Vagina (tissue), 2 donors: ENCODE measurements at regions not wholly inside any gene's neighbourhood (a gene's known extent, or its start where the extent isn't known, plus 50 kb on each side); places are given as distances from the start of the nearest gene placed in this dataset.

Source experiments
- DNase-seq, 2 donors: peaks; one replicate each; pipeline ENCODE4 v3.0.0-alpha.2; 2017; ENCODE audit errors: extremely low spot score in 2 of 2
- H3K27ac ChIP-seq: fragments of 200-600 bp; sonication (generic); one replicate; pipeline ENCODE4 v1.5.1; 2019
- H3K27me3 ChIP-seq: fragments of 200-600 bp; sonication (generic); one replicate; pipeline ENCODE4 v1.5.1; 2019
- H3K36me3 ChIP-seq, 2 donors: fragments of 200-600 bp; sonication (generic); one replicate each; pipeline ENCODE4 v1.5.1; 2017 to 2019
- H3K4me1 ChIP-seq: fragments of 200-600 bp; sonication (generic); one replicate; pipeline ENCODE4 v1.5.1; 2019
- H3K4me3 ChIP-seq, 2 donors: fragments of 200-600 bp; sonication (generic); 1 replicate in 1 of 2; 2 replicates in 1 of 2; pipeline ENCODE4 v1.5.1; 2016 to 2019
- H3K9me3 ChIP-seq: fragments of 200-600 bp; sonication (generic); one replicate; pipeline ENCODE4 v1.5.1; 2019
- CTCF ChIP-seq, 3 experiments: fragments of 450-650 bp in 2 of 3; fragments of 200-600 bp in 1 of 3; sonication (generic) in 1 of 3; IDR thresholded peaks; one replicate each; pipeline ENCODE4 v1.5.1; 2017 to 2019; ENCODE audit warnings: antibody characterized with exemption in 3 of 3, mild to moderate bottlenecking in 2 of 3, moderate library complexity in 2 of 3
- POLR2A ChIP-seq, 2 donors: fragments of 450-650 bp; IDR thresholded peaks; one replicate each; pipeline ENCODE4 v1.6.1; 2017; ENCODE audit warnings: antibody characterized with exemption in 2 of 2, mild to moderate bottlenecking in 2 of 2, moderate library complexity in 2 of 2
- POLR2AphosphoS5 ChIP-seq, 2 donors: sonication (generic); formaldehyde crosslinking; IDR thresholded peaks; one replicate each; pipeline ENCODE4 v1.9.0; 2017; ENCODE audit warnings: antibody characterized with exemption in 2 of 2, mild to moderate bottlenecking in 2 of 2, low read depth in 1 of 2; ENCODE audit not compliant: insufficient read depth in 1 of 2
- intact Hi-C: fragments of 100-400 bp; cut with DNase I; formaldehyde crosslinking; loops from one replicate; pipeline ENCODE4 v1.15.1; 2023

- intact Hi-C loops = no loop called here
These were observed 1143.8 kb downstream of the MAT2B start for GRCh38 chr5:164649266-164649665.

GRCh38 chr5:164650427-164650826, 1145.0 kb downstream of the MAT2B start:
- Histone ChIP-seq H3K27ac (no peak overlapping the region), H3K9me3 (no peaks in the 10 kb centered on the region), H3K4me1 (no peaks in the 10 kb centered on the region), H3K27me3 (no peaks in the 10 kb centered on the region), H3K4me3 (no peak overlapping the region), H3K36me3 (no peaks in the 10 kb centered on the region)
- TF ChIP-seq POLR2A (IDR thresholded peaks at IDR 0.05) (no peak), CTCF (IDR thresholded peaks at IDR 0.05) (no peak), POLR2AphosphoS5 (IDR thresholded peaks at IDR 0.05; ENCODE audit: insufficient read depth in 1 of 2, low read depth in 1 of 2) (no peak)
- no peak for DNase-seq
- intact Hi-C loops = no loop called here

More at GRCh38 chr5:164649266-164649665, 1143.8 kb downstream of the MAT2B start:
- Histone ChIP-seq H3K4me1 (no peaks in the 10 kb centered on the region), H3K27me3 (no peaks in the 10 kb centered on the region), H3K36me3 (no peaks in the 10 kb centered on the region), H3K27ac (no peak overlapping the region), H3K9me3 (no peaks in the 10 kb centered on the region), H3K4me3 (no peak overlapping the region)
- no peak for DNase-seq
- TF ChIP-seq CTCF (IDR thresholded peaks at IDR 0.05) (no peak), POLR2AphosphoS5 (IDR thresholded peaks at IDR 0.05; ENCODE audit: insufficient read depth in 1 of 2, low read depth in 1 of 2) (no peak), POLR2A (IDR thresholded peaks at IDR 0.05) (no peak)

- H3K9me3 ChIP-seq = no peaks in the 10 kb centered on the region
- no peak for DNase-seq
- no peaks in the 10 kb centered on the region for H3K27me3 ChIP-seq
- H3K27ac ChIP-seq = no peak overlapping the region
- no peaks in the 10 kb centered on the region for H3K36me3 ChIP-seq
- no peak overlapping the region for H3K4me3 ChIP-seq
- TF ChIP-seq POLR2AphosphoS5 (IDR thresholded peaks at IDR 0.05; ENCODE audit: insufficient read depth in 1 of 2, low read depth in 1 of 2) = no peak
- no peak for TF ChIP-seq CTCF (IDR thresholded peaks at IDR 0.05)
- no peak for TF ChIP-seq POLR2A (IDR thresholded peaks at IDR 0.05)
- no peaks in the 10 kb centered on the region for H3K4me1 ChIP-seq
- intact Hi-C loops = no loop called here
These were observed 1146.3 kb downstream of the MAT2B start for GRCh38 chr5:164651546-164652275.

- H3K9me3 ChIP-seq = no peaks in the 10 kb centered on the region
- intact Hi-C loops = no loop called here
- TF ChIP-seq POLR2A (IDR thresholded peaks at IDR 0.05) = no peak
- TF ChIP-seq POLR2AphosphoS5 (IDR thresholded peaks at IDR 0.05; ENCODE audit: insufficient read depth in 1 of 2, low read depth in 1 of 2) = no peak
- no peak for TF ChIP-seq CTCF (IDR thresholded peaks at IDR 0.05)
- H3K27me3 ChIP-seq = no peaks in the 10 kb centered on the region
- no peaks in the 10 kb centered on the region for H3K36me3 ChIP-seq
- no peak overlapping the region for H3K27ac ChIP-seq
- no peak overlapping the region for H3K4me3 ChIP-seq
- H3K4me1 ChIP-seq = no peaks in the 10 kb centered on the region
- no peak for DNase-seq
These were observed 1146.8 kb downstream of the MAT2B start for GRCh38 chr5:164652276-164652660.

- H3K27ac ChIP-seq = no peak overlapping the region
- no peaks in the 10 kb centered on the region for H3K27me3 ChIP-seq
- TF ChIP-seq CTCF (IDR thresholded peaks at IDR 0.05) = no peak
- no peak for TF ChIP-seq POLR2A (IDR thresholded peaks at IDR 0.05)
- TF ChIP-seq POLR2AphosphoS5 (IDR thresholded peaks at IDR 0.05; ENCODE audit: insufficient read depth in 1 of 2, low read depth in 1 of 2) = no peak
- H3K4me1 ChIP-seq = no peaks in the 10 kb centered on the region
- intact Hi-C loops = no loop called here
- H3K36me3 ChIP-seq = no peaks in the 10 kb centered on the region
- DNase-seq = no peak
- H3K9me3 ChIP-seq = no peaks in the 10 kb centered on the region
- no peak overlapping the region for H3K4me3 ChIP-seq
These were observed 1158.0 kb downstream of the MAT2B start for GRCh38 chr5:164663198-164663989.
